ENCODE measurements at regions not wholly inside any gene's neighbourhood (a gene's known extent, or its start where the extent isn't known, plus 50 kb on each side); places are given as distances from the start of the nearest gene placed in this dataset.

DNA sequence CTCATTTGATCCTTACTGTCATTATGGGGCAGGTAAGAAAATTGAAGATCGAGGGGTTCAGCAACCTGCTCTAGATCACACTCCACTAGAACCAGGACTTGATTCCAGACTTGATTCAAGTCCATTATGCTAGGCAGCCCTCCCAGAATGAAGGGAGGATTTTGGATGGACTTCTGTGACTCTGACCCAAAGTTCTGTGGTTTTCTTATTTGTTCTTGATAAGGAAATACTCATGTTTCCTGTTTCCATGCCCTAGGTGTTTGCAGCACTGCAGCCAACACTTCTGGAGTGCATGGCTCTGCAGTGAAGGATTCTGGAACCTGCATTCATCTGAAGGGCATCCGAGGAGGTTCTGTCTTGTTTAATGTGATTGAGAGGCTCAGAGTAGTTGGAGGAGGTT lies 140.0 kb downstream of the FCRL5 start:
- TF ChIP-seq, protein P1, sequence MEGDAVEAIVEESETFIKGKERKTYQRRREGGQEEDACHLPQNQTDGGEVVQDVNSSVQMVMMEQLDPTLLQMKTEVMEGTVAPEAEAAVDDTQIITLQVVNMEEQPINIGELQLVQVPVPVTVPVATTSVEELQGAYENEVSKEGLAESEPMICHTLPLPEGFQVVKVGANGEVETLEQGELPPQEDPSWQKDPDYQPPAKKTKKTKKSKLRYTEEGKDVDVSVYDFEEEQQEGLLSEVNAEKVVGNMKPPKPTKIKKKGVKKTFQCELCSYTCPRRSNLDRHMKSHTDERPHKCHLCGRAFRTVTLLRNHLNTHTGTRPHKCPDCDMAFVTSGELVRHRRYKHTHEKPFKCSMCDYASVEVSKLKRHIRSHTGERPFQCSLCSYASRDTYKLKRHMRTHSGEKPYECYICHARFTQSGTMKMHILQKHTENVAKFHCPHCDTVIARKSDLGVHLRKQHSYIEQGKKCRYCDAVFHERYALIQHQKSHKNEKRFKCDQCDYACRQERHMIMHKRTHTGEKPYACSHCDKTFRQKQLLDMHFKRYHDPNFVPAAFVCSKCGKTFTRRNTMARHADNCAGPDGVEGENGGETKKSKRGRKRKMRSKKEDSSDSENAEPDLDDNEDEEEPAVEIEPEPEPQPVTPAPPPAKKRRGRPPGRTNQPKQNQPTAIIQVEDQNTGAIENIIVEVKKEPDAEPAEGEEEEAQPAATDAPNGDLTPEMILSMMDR (IDR thresholded peaks at IDR 0.05; ENCODE audit: insufficient read depth, low read length, poor library complexity, severe bottlenecking) = no peak
- H3K27me3 ChIP-seq (ENCODE audit: control insufficient read depth, insufficient read depth, low read length) = no peaks in the 10 kb centered on the region
- no peaks in the 10 kb centered on the region for H3K36me3 ChIP-seq (ENCODE audit: control insufficient read depth, insufficient read depth, low read length)
- H3K4me3 ChIP-seq (ENCODE audit: low read depth, low read length) = no peak overlapping the region
- no peak for DNase-seq (ENCODE audit: low read depth)

DNA sequence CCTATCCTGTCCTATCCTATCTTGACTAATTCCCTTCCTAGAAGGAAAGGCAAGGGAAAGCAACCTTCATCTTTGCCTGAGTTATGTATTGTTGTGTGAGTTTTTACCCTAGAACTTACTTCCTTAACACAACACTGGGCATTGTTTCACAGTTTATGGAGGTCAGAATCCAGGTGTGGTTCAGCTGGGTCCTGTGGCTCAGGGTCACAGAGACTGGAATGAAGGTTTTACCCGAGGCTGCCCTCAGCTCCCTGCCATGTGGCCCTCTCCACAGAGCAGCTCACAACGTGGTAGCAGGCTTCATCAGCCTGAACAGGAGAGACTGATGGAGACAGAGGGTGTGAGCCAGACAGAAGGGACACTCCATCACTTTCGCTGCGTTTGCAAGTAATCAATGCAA lies 140.5 kb downstream of the FCRL5 start:
- TF ChIP-seq, protein P1 (IDR thresholded peaks at IDR 0.05; ENCODE audit: insufficient read depth, low read length, poor library complexity, severe bottlenecking) = no peak
- no peak for DNase-seq (ENCODE audit: low read depth)
- H3K27me3 ChIP-seq (ENCODE audit: control insufficient read depth, insufficient read depth, low read length) = no peaks in the 10 kb centered on the region

DNA sequence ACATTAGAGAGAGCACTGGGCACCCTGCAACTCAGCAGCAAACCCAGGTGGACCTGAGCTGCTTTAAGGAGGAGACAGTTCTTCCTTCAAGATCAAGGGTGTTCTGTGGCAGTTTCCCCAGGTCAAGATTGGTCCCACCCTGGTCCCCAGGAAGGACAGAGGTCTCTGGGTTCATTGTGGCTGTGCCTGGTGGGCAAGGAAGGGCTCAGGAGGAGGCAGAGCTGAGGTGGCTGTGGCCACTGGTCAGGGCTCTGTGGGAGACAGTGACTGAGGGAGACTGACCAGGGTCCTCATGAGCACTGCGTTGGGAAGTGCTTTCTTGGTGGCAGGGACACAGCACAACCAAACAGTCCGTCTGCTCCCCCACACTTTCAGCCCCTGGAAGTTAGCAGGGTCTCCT lies 141.3 kb downstream of the FCRL5 start:
- H3K4me3 ChIP-seq (ENCODE audit: low read depth, low read length) = no peak overlapping the region
- DNase-seq (ENCODE audit: low read depth) = no peak
- no peaks in the 10 kb centered on the region for H3K36me3 ChIP-seq (ENCODE audit: control insufficient read depth, insufficient read depth, low read length)
- H3K27me3 ChIP-seq (ENCODE audit: control insufficient read depth, insufficient read depth, low read length) = no peaks in the 10 kb centered on the region
- TF ChIP-seq, protein P1 (IDR thresholded peaks at IDR 0.05; ENCODE audit: insufficient read depth, low read length, poor library complexity, severe bottlenecking) = no peak

More for the DNA sequence above, 140.5 kb downstream of the FCRL5 start:
- H3K36me3 ChIP-seq (ENCODE audit: control insufficient read depth, insufficient read depth, low read length) = no peaks in the 10 kb centered on the region
- H3K4me3 ChIP-seq (ENCODE audit: low read depth, low read length) = no peak overlapping the region

DNA sequence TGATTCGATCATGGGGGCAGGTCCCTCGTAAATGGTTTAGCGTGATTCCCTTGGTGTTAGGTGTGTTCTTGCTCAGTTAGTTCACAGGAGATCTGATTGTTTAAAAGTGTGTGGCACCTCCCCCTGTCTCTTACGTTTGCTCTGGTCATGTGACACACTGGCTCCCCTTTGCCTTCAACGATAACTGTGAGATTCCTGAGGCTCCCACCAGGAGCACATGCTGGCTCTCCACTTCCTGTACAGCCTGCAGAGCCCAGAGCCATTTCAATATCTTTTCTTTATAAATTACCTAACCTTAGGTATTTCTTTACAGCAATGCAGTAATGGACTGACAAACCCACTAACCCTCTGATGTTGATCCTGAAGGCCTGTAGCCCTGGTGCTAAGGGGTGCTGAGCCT lies 141.9 kb downstream of the FCRL5 start:
- no peaks in the 10 kb centered on the region for H3K36me3 ChIP-seq (ENCODE audit: control insufficient read depth, insufficient read depth, low read length)
- no peak overlapping the region for H3K4me3 ChIP-seq (ENCODE audit: low read depth, low read length)
- TF ChIP-seq, protein P1 (IDR thresholded peaks at IDR 0.05; ENCODE audit: insufficient read depth, low read length, poor library complexity, severe bottlenecking) = no peak
- DNase-seq (ENCODE audit: low read depth) = no peak
- H3K27me3 ChIP-seq (ENCODE audit: control insufficient read depth, insufficient read depth, low read length) = no peaks in the 10 kb centered on the region

DNA sequence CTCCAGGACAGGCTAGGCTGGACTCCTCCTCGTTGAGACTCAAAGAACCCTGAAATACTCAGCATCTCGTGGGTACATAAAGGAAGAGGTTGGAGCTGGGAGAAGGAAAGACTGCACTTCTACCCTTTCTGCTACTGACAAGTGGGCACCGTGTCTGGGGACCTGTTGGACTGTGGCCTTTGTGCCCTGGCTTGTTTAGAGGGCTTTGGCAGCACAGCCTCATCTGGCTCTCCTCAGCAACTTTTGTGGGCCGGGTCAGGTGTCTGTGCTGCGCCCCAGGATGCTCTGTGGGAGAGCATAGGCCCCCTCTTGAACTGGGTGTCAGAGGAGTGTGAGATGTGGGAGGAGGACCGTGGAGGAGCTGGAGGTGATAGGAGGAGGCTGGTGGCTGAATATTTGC lies 142.4 kb downstream of the FCRL5 start:
- TF ChIP-seq, protein P1 (IDR thresholded peaks at IDR 0.05; ENCODE audit: insufficient read depth, low read length, poor library complexity, severe bottlenecking) = no peak
- H3K27me3 ChIP-seq (ENCODE audit: control insufficient read depth, insufficient read depth, low read length) = no peaks in the 10 kb centered on the region
- no peak for DNase-seq (ENCODE audit: low read depth)

DNA sequence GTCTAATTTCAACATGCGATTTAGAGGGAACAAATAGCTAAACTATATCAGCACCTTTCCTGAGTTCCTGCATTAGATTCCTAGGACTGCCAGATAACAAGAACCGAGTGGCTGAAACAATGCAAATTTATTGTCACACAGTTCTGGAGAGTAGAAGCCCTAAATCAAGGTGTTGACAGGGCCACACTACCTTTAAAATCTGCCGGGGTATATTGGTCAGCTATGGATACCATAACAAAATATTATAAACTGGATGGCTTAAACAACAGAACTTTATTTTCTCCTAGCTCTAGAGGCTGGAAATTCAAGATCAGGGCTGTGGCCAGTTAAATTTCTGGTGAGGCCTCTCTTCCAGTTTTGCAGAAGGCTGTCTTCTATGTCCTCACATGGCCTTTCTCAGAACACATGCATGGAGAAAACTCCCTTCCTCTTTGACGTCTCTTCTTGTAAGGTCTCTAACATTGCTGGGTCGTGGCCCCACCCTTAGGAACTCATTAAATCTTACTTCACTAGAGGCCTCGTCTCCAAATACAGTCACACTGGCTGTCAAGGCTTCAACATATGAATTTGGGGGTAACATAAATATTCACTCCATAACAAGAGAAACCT lies 144.3 kb downstream of the FCRL5 start:
- TF ChIP-seq, protein P1 (IDR thresholded peaks at IDR 0.05; ENCODE audit: insufficient read depth, low read length, poor library complexity, severe bottlenecking) = no peak
- Histone ChIP-seq H3K27me3 (ENCODE audit: control insufficient read depth, insufficient read depth, low read length) (no peaks in the 10 kb centered on the region), H3K36me3 (ENCODE audit: control insufficient read depth, insufficient read depth, low read length) (no peaks in the 10 kb centered on the region), H3K4me3 (ENCODE audit: low read depth, low read length) (no peak overlapping the region)
- DNase-seq (ENCODE audit: low read depth) = no peak

More for the DNA sequence above, 142.4 kb downstream of the FCRL5 start:
- H3K36me3 ChIP-seq (ENCODE audit: control insufficient read depth, insufficient read depth, low read length) = no peaks in the 10 kb centered on the region
- no peak overlapping the region for H3K4me3 ChIP-seq (ENCODE audit: low read depth, low read length)
